PC-9 (cell line): ENCODE measurements at regions not wholly inside any gene's neighbourhood (a gene's known extent, or its start where the extent isn't known, plus 50 kb on each side); places are given as distances from the start of the nearest gene placed in this dataset.

Experiments
- BruUV-seq: library from RNA; stranded (reverse); fragments of 400-500 nt; replicated peaks from 2 replicates; lab custom pipeline; 2021; lab: Mats Ljungman, UMichigan
- CTCF ChIA-PET: fragments of 300-600 bp; sonication (Branson Sonifier 250); formaldehyde crosslinking; loops from one replicate; lab custom pipeline; 2022; ENCODE audit warnings: antibody characterized with exemption; lab: Charles Lee
- POLR2A ChIA-PET: fragments of 300-600 bp; sonication (Branson Sonifier 250); formaldehyde crosslinking; loops from one replicate; lab custom pipeline; 2022; ENCODE audit warnings: antibody characterized with exemption; ENCODE audit not compliant: unreplicated experiment; lab: Charles Lee
- DNase-seq, 2 experiments: peaks; one replicate each; pipeline versions ENCODE4 v3.0.0 to v3.0.0-alpha.2; 2015 to 2022; ENCODE audit warnings: mixed read lengths in 1 of 2
- H2AFZ ChIP-seq: fragments of 200-600 bp; sonication (generic); 2 replicates; pipeline ENCODE4 v1.8.1; 2017; ENCODE audit warnings: antibody characterized with exemption
- H3F3A ChIP-seq: fragments of 200-600 bp; sonication (generic); 2 replicates; pipeline ENCODE4 v1.8.1; 2017; ENCODE audit warnings: antibody characterized with exemption, mild to moderate bottlenecking, low read depth; ENCODE audit not compliant: insufficient read depth
- H3K27ac ChIP-seq: fragments of 200-600 bp; sonication (generic); 2 replicates; pipeline ENCODE4 v1.6.1; 2016; ENCODE audit warnings: mixed run types
- H3K27me3 ChIP-seq: fragments of 200-600 bp; sonication (generic); 2 replicates; pipeline ENCODE4 v1.6.1; 2016; ENCODE audit warnings: low read depth, mixed run types; ENCODE audit not compliant: insufficient read depth
- H3K36me3 ChIP-seq: fragments of 200-600 bp; sonication (generic); 2 replicates; pipeline ENCODE4 v1.6.1; 2016; ENCODE audit warnings: low read depth, mixed run types
- H3K4me1 ChIP-seq: fragments of 200-600 bp; sonication (generic); replicated peaks from 2 replicates; pipeline ENCODE4 v1.6.1; 2016; ENCODE audit warnings: mixed run types; ENCODE audit not compliant: insufficient read depth
- H3K4me2 ChIP-seq: fragments of 200-600 bp; sonication (generic); 2 replicates; pipeline ENCODE4 v1.6.1; 2017; ENCODE audit warnings: mixed run types
- H3K4me3 ChIP-seq: fragments of 200-600 bp; sonication (generic); 2 replicates; pipeline ENCODE4 v1.6.1; 2016; ENCODE audit warnings: mixed run types
- H3K79me2 ChIP-seq: fragments of 200-600 bp; sonication (generic); 2 replicates; pipeline ENCODE4 v1.6.1; 2017; ENCODE audit warnings: low read depth, mixed run types
- H3K9me2 ChIP-seq: fragments of 200-600 bp; sonication (generic); 2 replicates; pipeline ENCODE4 v1.8.1; 2017; ENCODE audit warnings: mild to moderate bottlenecking; ENCODE audit not compliant: insufficient read depth
- H3K9me3 ChIP-seq: fragments of 200-600 bp; sonication (generic); 2 replicates; pipeline ENCODE4 v1.8.1; 2016; ENCODE audit warnings: low read depth; ENCODE audit not compliant: insufficient read depth
- H4K20me1 ChIP-seq: fragments of 200-600 bp; sonication (generic); 2 replicates; pipeline ENCODE4 v1.8.1; 2017; ENCODE audit not compliant: insufficient read depth
- EZH2 ChIP-seq: fragments of 200-600 bp; sonication (generic); IDR thresholded peaks from 2 replicates; pipeline ENCODE4 v1.8.0; 2017; ENCODE audit warnings: antibody characterized with exemption, low read depth
- intact Hi-C: fragments of 100-400 bp; cut with micrococcal nuclease; formaldehyde crosslinking; loops from one replicate; pipeline ENCODE4 v1.10.0; 2022; ENCODE audit not compliant: unreplicated experiment
- TF ChIP-seq, protein P1 (sequence below): fragments of 200-600 bp; sonication (generic); conservative IDR thresholded peaks from 2 replicates; pipeline ENCODE4 v1.6.1; 2017; ENCODE audit warnings: mixed run types, antibody characterized with exemption, mild to moderate bottlenecking, moderate library complexity

DNA sequence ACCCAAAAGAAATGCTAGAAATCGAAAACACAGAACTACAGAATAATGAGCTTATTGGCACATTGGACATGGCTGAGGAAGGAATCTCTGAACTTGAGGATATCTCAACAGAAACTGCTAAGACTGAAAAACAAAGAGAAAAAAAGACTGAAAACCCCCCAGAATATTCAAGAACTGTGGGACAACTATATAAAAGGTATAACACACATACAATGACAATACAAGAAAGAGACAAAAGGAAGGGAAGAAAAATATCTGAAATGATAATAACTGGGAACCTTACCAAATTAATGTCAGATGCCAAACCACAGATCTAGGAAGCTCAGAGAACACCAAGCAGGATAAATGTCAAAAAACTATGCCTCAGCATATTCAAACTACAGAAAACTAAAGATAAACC, 68.6 kb upstream of the TNPO1 start:
- no TSS peak for BruUV-seq
- H3K4me1 ChIP-seq = no peaks in the 10 kb centered on the region
- no peaks in the 10 kb centered on the region for H3F3A ChIP-seq
- CTCF ChIA-PET = no interaction called here
- no peak overlapping the region for H2AFZ ChIP-seq
- intact Hi-C loops = no loop called here
- TF ChIP-seq EZH2 = no peak
- TF ChIP-seq, protein P1, sequence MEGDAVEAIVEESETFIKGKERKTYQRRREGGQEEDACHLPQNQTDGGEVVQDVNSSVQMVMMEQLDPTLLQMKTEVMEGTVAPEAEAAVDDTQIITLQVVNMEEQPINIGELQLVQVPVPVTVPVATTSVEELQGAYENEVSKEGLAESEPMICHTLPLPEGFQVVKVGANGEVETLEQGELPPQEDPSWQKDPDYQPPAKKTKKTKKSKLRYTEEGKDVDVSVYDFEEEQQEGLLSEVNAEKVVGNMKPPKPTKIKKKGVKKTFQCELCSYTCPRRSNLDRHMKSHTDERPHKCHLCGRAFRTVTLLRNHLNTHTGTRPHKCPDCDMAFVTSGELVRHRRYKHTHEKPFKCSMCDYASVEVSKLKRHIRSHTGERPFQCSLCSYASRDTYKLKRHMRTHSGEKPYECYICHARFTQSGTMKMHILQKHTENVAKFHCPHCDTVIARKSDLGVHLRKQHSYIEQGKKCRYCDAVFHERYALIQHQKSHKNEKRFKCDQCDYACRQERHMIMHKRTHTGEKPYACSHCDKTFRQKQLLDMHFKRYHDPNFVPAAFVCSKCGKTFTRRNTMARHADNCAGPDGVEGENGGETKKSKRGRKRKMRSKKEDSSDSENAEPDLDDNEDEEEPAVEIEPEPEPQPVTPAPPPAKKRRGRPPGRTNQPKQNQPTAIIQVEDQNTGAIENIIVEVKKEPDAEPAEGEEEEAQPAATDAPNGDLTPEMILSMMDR = no peak
- H3K27me3 ChIP-seq = no peaks in the 10 kb centered on the region
- DNase-seq = no peak
- H3K36me3 ChIP-seq = no peaks in the 10 kb centered on the region
- no peak overlapping the region for H3K4me2 ChIP-seq
- H3K27ac ChIP-seq = no peak overlapping the region
- no peak overlapping the region for H3K4me3 ChIP-seq
- no peaks in the 10 kb centered on the region for H3K79me2 ChIP-seq
- POLR2A ChIA-PET = no interaction called here
- H3K9me2 ChIP-seq = no peaks in the 10 kb centered on the region
- H3K9me3 ChIP-seq = no peaks in the 10 kb centered on the region
- H4K20me1 ChIP-seq = no peaks in the 10 kb centered on the region

DNA sequence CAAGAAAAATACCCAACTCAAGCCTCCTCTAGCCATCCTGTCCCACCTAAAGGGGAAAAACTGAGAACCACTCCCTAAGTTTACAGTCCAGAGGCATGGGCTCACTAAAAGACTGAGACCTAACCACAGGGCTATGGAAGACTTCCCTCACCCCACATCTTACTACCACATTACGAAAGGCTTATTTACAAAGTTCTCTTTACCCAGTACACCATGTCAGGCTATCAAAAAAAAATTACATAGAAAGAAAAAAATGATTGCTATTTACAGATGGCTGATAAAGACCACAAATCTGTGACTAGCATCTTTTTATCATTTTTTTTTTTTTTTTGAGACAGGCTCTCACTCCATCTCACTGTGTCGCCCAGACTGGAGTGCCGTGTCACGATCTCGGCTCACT, 69.7 kb upstream of the TNPO1 start:
- Histone ChIP-seq H3K9me2 (0 out of 2 replicates have a peak, but pooled peaks cover under 1% of the 10 kb centered on the region), H4K20me1 (no peaks in the 10 kb centered on the region), H3K27me3 (no peaks in the 10 kb centered on the region), H3K4me2 (no peak overlapping the region), H2AFZ (no peak overlapping the region), H3K36me3 (no peaks in the 10 kb centered on the region), H3K9me3 (no peaks in the 10 kb centered on the region), H3K4me1 (no peaks in the 10 kb centered on the region), H3F3A (no peaks in the 10 kb centered on the region), H3K79me2 (no peaks in the 10 kb centered on the region), H3K4me3 (no peak overlapping the region), H3K27ac (no peak overlapping the region)
- ChIA-PET POLR2A (no interaction called here), CTCF (interaction anchor here (0.6 kb wide), 1 partner anchor 11 kb away, joined by 3 read pairs; no protein-coding TSS in a partner anchor)
- TF ChIP-seq, protein P1 = no peak
- TF ChIP-seq EZH2 = no peak
- no peak for DNase-seq
- no TSS peak for BruUV-seq
- intact Hi-C loops = no loop called here

DNA sequence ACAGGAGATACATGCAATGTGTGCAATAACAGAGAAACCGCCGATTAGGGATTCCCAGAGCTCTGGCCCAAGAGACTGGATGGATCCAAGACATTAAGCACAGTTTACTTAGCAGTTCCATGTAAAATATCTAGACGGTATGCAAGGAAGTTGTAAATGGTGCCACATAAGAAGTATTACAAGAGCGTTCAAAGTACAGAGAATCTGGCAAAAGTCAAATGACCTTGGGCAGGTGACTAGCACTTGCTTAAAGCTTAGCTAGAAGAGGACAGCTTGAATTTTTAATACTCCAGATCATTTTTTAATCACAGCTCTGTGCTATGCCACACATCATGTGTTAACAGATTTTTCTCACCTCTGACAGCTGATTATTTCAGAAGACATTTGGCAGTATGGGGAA, 72.3 kb upstream of the TNPO1 start:
- H3K4me3 ChIP-seq = no peak overlapping the region
- no peaks in the 10 kb centered on the region for H3F3A ChIP-seq
- DNase-seq = no peak
- 0 out of 2 replicates have a peak, but pooled peaks cover 4% of the 10 kb centered on the region for H3K9me2 ChIP-seq
- POLR2A ChIA-PET = no interaction called here
- H3K27ac ChIP-seq = no peak overlapping the region
- BruUV-seq = no TSS peak
- intact Hi-C loops = no loop called here
- H3K4me2 ChIP-seq = no peak overlapping the region
- no peaks in the 10 kb centered on the region for H3K4me1 ChIP-seq
- H3K36me3 ChIP-seq = no peaks in the 10 kb centered on the region
- H3K79me2 ChIP-seq = no peaks in the 10 kb centered on the region
- H4K20me1 ChIP-seq = no peaks in the 10 kb centered on the region
- H3K27me3 ChIP-seq = no peaks in the 10 kb centered on the region
- H3K9me3 ChIP-seq = no peaks in the 10 kb centered on the region
- CTCF ChIA-PET = no interaction called here
- TF ChIP-seq, protein P1 = no peak
- no peak for TF ChIP-seq EZH2
- H2AFZ ChIP-seq = no peak overlapping the region
